Stomach smooth muscle (tissue), 2 donors: ENCODE measurements at regions not wholly inside any gene's neighbourhood (a gene's known extent, or its start where the extent isn't known, plus 50 kb on each side); places are given as distances from the start of the nearest gene placed in this dataset.

Source experiments
- H3K27ac ChIP-seq: one replicate; pipeline ENCODE4 v1.7.0; 2013; ENCODE audit warnings: mild to moderate bottlenecking, low read length, inconsistent platforms
- H3K27me3 ChIP-seq, 2 donors: one replicate each; pipeline ENCODE4 v1.7.0; 2013; ENCODE audit warnings: low read length in 2 of 2; ENCODE audit not compliant: insufficient read depth in 2 of 2, control insufficient read depth in 1 of 2
- H3K36me3 ChIP-seq, 2 donors: one replicate each; pipeline ENCODE4 v1.7.0; 2013; ENCODE audit warnings: low read length in 2 of 2; ENCODE audit not compliant: control insufficient read depth in 2 of 2, insufficient read depth in 2 of 2
- H3K4me1 ChIP-seq: one replicate; pipeline ENCODE4 v1.7.0; 2013; ENCODE audit warnings: low read length; ENCODE audit not compliant: control insufficient read depth, insufficient read depth
- H3K4me3 ChIP-seq, 2 donors: one replicate each; pipeline ENCODE4 v1.7.0; 2013; ENCODE audit warnings: low read length in 2 of 2
- H3K9ac ChIP-seq, 2 donors: one replicate each; pipeline ENCODE4 v1.7.0; 2013; ENCODE audit warnings: low read length in 2 of 2, mild to moderate bottlenecking in 1 of 2
- H3K9me3 ChIP-seq, 2 donors: one replicate each; pipeline ENCODE4 v1.7.0; 2013; ENCODE audit warnings: low read length in 2 of 2; ENCODE audit not compliant: control insufficient read depth in 2 of 2
- donor health status: healthy.
- donor health status: Pancreatic carcinoma.

- H3K36me3 ChIP-seq, result no peaks in the 10 kb centered on the region
- H3K27me3 ChIP-seq, result no peaks in the 10 kb centered on the region
Measured at GRCh38 chr1:165031001-165031400, 325.5 kb downstream of the LMX1A start.

GRCh38 chr1:165025805-165026204, 330.7 kb downstream of the LMX1A start:
- Histone ChIP-seq H3K36me3 (no peaks in the 10 kb centered on the region), H3K27ac (no peak overlapping the region), H3K4me3 (no peak overlapping the region), H3K9ac (no peak overlapping the region), H3K27me3 (no peaks in the 10 kb centered on the region), H3K9me3 (peaks cover 0 to 6% of the 10 kb centered on the region in 2 donors), H3K4me1 (no peaks in the 10 kb centered on the region)

More at GRCh38 chr1:165031001-165031400, 325.5 kb downstream of the LMX1A start:
- Histone ChIP-seq H3K9me3 (no peaks in the 10 kb centered on the region), H3K4me1 (no peaks in the 10 kb centered on the region), H3K4me3 (no peak overlapping the region), H3K27ac (no peak overlapping the region), H3K9ac (no peak overlapping the region)

- H3K27ac ChIP-seq, result no peak overlapping the region
- H3K4me1 ChIP-seq, result peaks cover 8% of the 10 kb centered on the region
- no peak overlapping the region for H3K9ac ChIP-seq
Measured at GRCh38 chr1:165014753-165015152, 341.8 kb downstream of the LMX1A start.

GRCh38 chr1:165011991-165012531, 344.5 kb downstream of the LMX1A start:
- H3K4me3 ChIP-seq, result no peak overlapping the region
- H3K4me1 ChIP-seq, result peaks cover 10% of the 10 kb centered on the region
- H3K9ac ChIP-seq, result no peak overlapping the region
- no peak overlapping the region for H3K27ac ChIP-seq
- H3K36me3 ChIP-seq, result no peaks in the 10 kb centered on the region
- H3K27me3 ChIP-seq, result no peaks in the 10 kb centered on the region
- no peaks in the 10 kb centered on the region for H3K9me3 ChIP-seq

More at GRCh38 chr1:165014753-165015152, 341.8 kb downstream of the LMX1A start:
- Histone ChIP-seq H3K36me3 (no peaks in the 10 kb centered on the region), H3K27me3 (no peaks in the 10 kb centered on the region), H3K9me3 (no peaks in the 10 kb centered on the region), H3K4me3 (no peak overlapping the region)

GRCh38 chr1:165011186-165011585, 345.3 kb downstream of the LMX1A start:
- H3K27ac ChIP-seq, result peak overlapping the region; percentile 24
- no peaks in the 10 kb centered on the region for H3K27me3 ChIP-seq
- H3K4me3 ChIP-seq, result no peak overlapping the region
- peaks cover 10% of the 10 kb centered on the region for H3K4me1 ChIP-seq
- H3K36me3 ChIP-seq, result no peaks in the 10 kb centered on the region
- H3K9me3 ChIP-seq, result no peaks in the 10 kb centered on the region
- no peak overlapping the region for H3K9ac ChIP-seq

GRCh38 chr1:165010418-165011070, 346.0 kb downstream of the LMX1A start:
- H3K9ac ChIP-seq, result no peak overlapping the region
- H3K27ac ChIP-seq, result no peak overlapping the region
- no peaks in the 10 kb centered on the region for H3K9me3 ChIP-seq
- H3K27me3 ChIP-seq, result no peaks in the 10 kb centered on the region
- peaks cover 10% of the 10 kb centered on the region for H3K4me1 ChIP-seq
- no peaks in the 10 kb centered on the region for H3K36me3 ChIP-seq
- no peak overlapping the region for H3K4me3 ChIP-seq

- Histone ChIP-seq H3K4me1 (peaks cover 8% of the 10 kb centered on the region), H3K27me3 (no peaks in the 10 kb centered on the region), H3K27ac (no peak overlapping the region), H3K9ac (no peak overlapping the region), H3K36me3 (no peaks in the 10 kb centered on the region), H3K4me3 (no peak overlapping the region), H3K9me3 (no peaks in the 10 kb centered on the region)
Measured at GRCh38 chr1:165006831-165007230, 349.7 kb downstream of the LMX1A start.

GRCh38 chr1:164999146-164999545, 357.4 kb downstream of the LMX1A start:
- Histone ChIP-seq H3K4me3 (no peak overlapping the region), H3K9ac (no peak overlapping the region), H3K4me1 (no peaks in the 10 kb centered on the region), H3K27me3 (no peaks in the 10 kb centered on the region), H3K9me3 (no peaks in the 10 kb centered on the region), H3K36me3 (no peaks in the 10 kb centered on the region), H3K27ac (no peak overlapping the region)

GRCh38 chr1:164991763-164992314, 364.7 kb downstream of the LMX1A start:
- H3K27me3 ChIP-seq, result no peaks in the 10 kb centered on the region
- no peak overlapping the region for H3K27ac ChIP-seq
- no peaks in the 10 kb centered on the region for H3K36me3 ChIP-seq
- H3K9ac ChIP-seq, result no peak overlapping the region
- H3K4me1 ChIP-seq, result no peaks in the 10 kb centered on the region
- no peak overlapping the region for H3K4me3 ChIP-seq
- no peaks in the 10 kb centered on the region for H3K9me3 ChIP-seq

- peak overlapping the region; percentile 0 for H3K27ac ChIP-seq
- H3K9me3 ChIP-seq, result no peaks in the 10 kb centered on the region
- H3K36me3 ChIP-seq, result no peaks in the 10 kb centered on the region
- no peak overlapping the region for H3K4me3 ChIP-seq
- no peak overlapping the region for H3K9ac ChIP-seq
- H3K4me1 ChIP-seq, result peaks cover 21% of the 10 kb centered on the region
- H3K27me3 ChIP-seq, result no peaks in the 10 kb centered on the region
Measured at GRCh38 chr1:164983023-164983650, 373.4 kb downstream of the LMX1A start.

GRCh38 chr1:164982545-164982944, 374.0 kb downstream of the LMX1A start:
- Histone ChIP-seq H3K27me3 (no peaks in the 10 kb centered on the region), H3K9me3 (no peaks in the 10 kb centered on the region), H3K4me3 (no peak overlapping the region), H3K36me3 (no peaks in the 10 kb centered on the region), H3K9ac (no peak overlapping the region), H3K4me1 (peaks cover 21% of the 10 kb centered on the region), H3K27ac (peak overlapping the region; percentile 0)
